Sigmoid colon (tissue), 6 donors: ENCODE measurements at regions not wholly inside any gene's neighbourhood (a gene's known extent, or its start where the extent isn't known, plus 50 kb on each side); places are given as distances from the start of the nearest gene placed in this dataset.

Source experiments
- DNase-seq: peaks from one replicate; pipeline ENCODE4 v3.0.0-alpha.2; 2019
- H3K27ac ChIP-seq, 4 donors: fragments of 200-600 bp; sonication (generic); one replicate each; pipeline ENCODE4 v1.5.1; 2016 to 2019; ENCODE audit warnings: mild to moderate bottlenecking in 1 of 4
- H3K27me3 ChIP-seq, 3 donors: fragments of 200-600 bp; sonication (generic); one replicate each; pipeline ENCODE4 v1.5.1; 2019; ENCODE audit warnings: mild to moderate bottlenecking in 1 of 3
- H3K36me3 ChIP-seq, 4 donors: fragments of 200-600 bp; sonication (generic); one replicate each; pipeline ENCODE4 v1.5.1; 2016 to 2019
- H3K4me1 ChIP-seq, 4 donors: fragments of 200-600 bp; sonication (generic); one replicate each; pipeline ENCODE4 v1.5.1; 2017 to 2019
- H3K4me3 ChIP-seq, 4 donors: fragments of 200-600 bp; sonication (generic); one replicate each; pipeline ENCODE4 v1.5.1; 2017 to 2019; ENCODE audit warnings: mild to moderate bottlenecking in 2 of 4, moderate library complexity in 1 of 4
- H3K9me3 ChIP-seq, 4 donors: fragments of 200-600 bp in 3 of 4; sonication (generic) in 3 of 4; one replicate each; pipeline versions ENCODE4 v1.5.1 to v1.6.1; 2013 to 2019
- EP300 ChIP-seq, 4 donors: sonication (generic); formaldehyde crosslinking; IDR thresholded peaks; one replicate each; pipeline ENCODE4 v1.6.1; 2017; ENCODE audit warnings: antibody characterized with exemption in 4 of 4
- POLR2A ChIP-seq, 2 donors: fragments of 450-650 bp; IDR thresholded peaks; one replicate each; pipeline ENCODE4 v1.6.1; 2016; ENCODE audit warnings: antibody characterized with exemption in 2 of 2, mild to moderate bottlenecking in 2 of 2, moderate library complexity in 2 of 2
- POLR2AphosphoS5 ChIP-seq, 4 donors: sonication (generic); formaldehyde crosslinking; IDR thresholded peaks; one replicate each; pipeline ENCODE4 v1.6.1; 2017; ENCODE audit warnings: antibody characterized with exemption in 4 of 4
- WGBS, 2 donors: extraction: QIAGEN DNeasy Blood & Tissue Kit; methylation state at CpG; one replicate each; pipeline ENCODE4 v1.1.7; 2013; 5-methylcytosine and 5-hydroxymethylcytosine counted together
- intact Hi-C: fragments of 100-400 bp; cut with DNase I; formaldehyde crosslinking; loops from one replicate; pipeline ENCODE4 v1.15.1; 2023
- TF ChIP-seq, protein P1 (sequence below), 4 experiments: fragments of 450-650 bp in 3 of 4; fragments of 200-600 bp in 1 of 4; IDR thresholded peaks; one replicate each; pipeline ENCODE4 v1.5.1; 2016 to 2019; ENCODE audit warnings: antibody characterized with exemption in 4 of 4, mild to moderate bottlenecking in 3 of 4, moderate library complexity in 2 of 4
- donor health status: healthy with polysubstance abuse.
- donor health status: healthy.

DNA sequence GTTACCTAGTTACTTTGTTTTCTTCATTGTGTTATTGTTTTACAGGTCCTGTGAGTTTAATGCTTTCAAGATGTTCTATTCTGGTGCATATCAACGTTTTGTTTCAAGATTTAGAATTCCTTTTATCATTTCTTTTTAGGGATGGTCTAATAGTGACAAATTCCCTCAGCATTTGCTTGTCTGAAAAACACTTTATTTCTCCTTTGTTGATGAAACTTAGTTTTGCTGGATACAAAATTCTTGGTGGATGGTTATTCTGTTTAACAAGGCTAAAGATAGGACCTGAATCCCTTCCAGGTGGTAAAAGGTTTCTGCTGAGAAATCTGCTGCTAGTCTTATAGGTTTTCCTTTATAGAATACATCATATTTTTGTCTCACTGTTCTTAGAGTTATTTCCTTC is 102.3 kb downstream of the RND3 start:
- intact Hi-C loops = no loop called here
- Histone ChIP-seq H3K27me3 (no peaks in the 10 kb centered on the region), H3K4me1 (no peaks in the 10 kb centered on the region), H3K4me3 (no peak overlapping the region), H3K27ac (no peak overlapping the region), H3K36me3 (no peaks in the 10 kb centered on the region), H3K9me3 (peaks cover 0 to 5% (median 2%) of the 10 kb centered on the region in 4 donors)
- no peak for TF ChIP-seq EP300 (IDR thresholded peaks at IDR 0.05)
- no peak for TF ChIP-seq POLR2A (IDR thresholded peaks at IDR 0.05)
- TF ChIP-seq POLR2AphosphoS5 (IDR thresholded peaks at IDR 0.05) = no peak
- TF ChIP-seq, protein P1, sequence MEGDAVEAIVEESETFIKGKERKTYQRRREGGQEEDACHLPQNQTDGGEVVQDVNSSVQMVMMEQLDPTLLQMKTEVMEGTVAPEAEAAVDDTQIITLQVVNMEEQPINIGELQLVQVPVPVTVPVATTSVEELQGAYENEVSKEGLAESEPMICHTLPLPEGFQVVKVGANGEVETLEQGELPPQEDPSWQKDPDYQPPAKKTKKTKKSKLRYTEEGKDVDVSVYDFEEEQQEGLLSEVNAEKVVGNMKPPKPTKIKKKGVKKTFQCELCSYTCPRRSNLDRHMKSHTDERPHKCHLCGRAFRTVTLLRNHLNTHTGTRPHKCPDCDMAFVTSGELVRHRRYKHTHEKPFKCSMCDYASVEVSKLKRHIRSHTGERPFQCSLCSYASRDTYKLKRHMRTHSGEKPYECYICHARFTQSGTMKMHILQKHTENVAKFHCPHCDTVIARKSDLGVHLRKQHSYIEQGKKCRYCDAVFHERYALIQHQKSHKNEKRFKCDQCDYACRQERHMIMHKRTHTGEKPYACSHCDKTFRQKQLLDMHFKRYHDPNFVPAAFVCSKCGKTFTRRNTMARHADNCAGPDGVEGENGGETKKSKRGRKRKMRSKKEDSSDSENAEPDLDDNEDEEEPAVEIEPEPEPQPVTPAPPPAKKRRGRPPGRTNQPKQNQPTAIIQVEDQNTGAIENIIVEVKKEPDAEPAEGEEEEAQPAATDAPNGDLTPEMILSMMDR (IDR thresholded peaks at IDR 0.05) = no peak
- DNase-seq = no peak
- WGBS, 2 donors = 61 to 67% methylated on average over 1 of the region's 1 CpG

DNA sequence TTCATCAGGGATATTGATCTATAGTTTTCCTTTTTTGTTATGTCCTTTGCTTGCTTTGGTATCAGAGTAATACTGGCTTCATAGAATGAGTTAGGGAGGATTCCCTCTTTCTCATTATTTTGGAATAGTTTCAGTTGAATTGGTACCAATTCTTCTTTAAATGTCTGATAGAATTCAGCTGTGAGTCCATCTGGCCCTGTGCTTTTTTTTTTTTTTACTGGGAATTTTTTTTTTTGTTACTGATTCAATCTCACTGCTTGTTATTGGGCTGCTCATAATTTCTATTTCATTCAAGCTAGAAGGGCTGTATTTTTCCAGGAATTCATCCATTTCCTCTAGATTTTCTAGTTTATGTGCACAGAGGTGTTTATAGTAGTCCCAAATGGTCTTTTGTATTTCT is 103.9 kb downstream of the RND3 start:
- Histone ChIP-seq H3K36me3 (no peaks in the 10 kb centered on the region), H3K4me1 (no peaks in the 10 kb centered on the region), H3K9me3 (peaks cover 0 to 5% (median 2%) of the 10 kb centered on the region in 4 donors), H3K27ac (no peak overlapping the region), H3K27me3 (no peaks in the 10 kb centered on the region), H3K4me3 (no peak overlapping the region)
- TF ChIP-seq EP300 (IDR thresholded peaks at IDR 0.05) (no peak), POLR2AphosphoS5 (IDR thresholded peaks at IDR 0.05) (no peak), POLR2A (IDR thresholded peaks at IDR 0.05) (no peak)
- TF ChIP-seq, protein P1 (IDR thresholded peaks at IDR 0.05) = no peak
- no peak for DNase-seq
- intact Hi-C loops = no loop called here

DNA sequence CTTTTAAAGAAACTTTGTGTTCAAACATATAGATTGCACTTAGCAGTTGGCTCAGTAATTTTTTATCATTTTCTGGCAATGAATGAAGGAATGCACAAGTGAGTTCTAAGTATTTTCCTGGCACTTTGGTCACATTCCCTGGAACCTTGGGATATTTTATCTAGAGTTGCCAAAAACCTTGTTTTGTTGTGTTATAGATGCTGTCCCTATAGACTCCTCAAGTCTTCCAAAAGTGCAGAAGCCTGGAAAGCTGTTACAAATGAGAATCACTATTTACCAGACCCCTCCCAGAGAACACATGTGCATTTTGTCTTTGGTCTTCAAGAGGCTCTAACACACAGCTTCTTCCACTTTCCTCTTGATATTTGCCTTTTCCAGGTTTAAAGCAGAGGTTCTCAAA is 108.3 kb downstream of the RND3 start:
- intact Hi-C loops = no loop called here
- Histone ChIP-seq H3K27ac (no peak overlapping the region), H3K27me3 (no peaks in the 10 kb centered on the region), H3K36me3 (no peaks in the 10 kb centered on the region), H3K9me3 (no peaks in the 10 kb centered on the region), H3K4me3 (no peak overlapping the region), H3K4me1 (no peaks in the 10 kb centered on the region)
- DNase-seq = no peak
- TF ChIP-seq POLR2AphosphoS5 (IDR thresholded peaks at IDR 0.05) = no peak
- TF ChIP-seq POLR2A (IDR thresholded peaks at IDR 0.05) = no peak
- TF ChIP-seq, protein P1 (IDR thresholded peaks at IDR 0.05) = no peak
- TF ChIP-seq EP300 (IDR thresholded peaks at IDR 0.05) = no peak

DNA sequence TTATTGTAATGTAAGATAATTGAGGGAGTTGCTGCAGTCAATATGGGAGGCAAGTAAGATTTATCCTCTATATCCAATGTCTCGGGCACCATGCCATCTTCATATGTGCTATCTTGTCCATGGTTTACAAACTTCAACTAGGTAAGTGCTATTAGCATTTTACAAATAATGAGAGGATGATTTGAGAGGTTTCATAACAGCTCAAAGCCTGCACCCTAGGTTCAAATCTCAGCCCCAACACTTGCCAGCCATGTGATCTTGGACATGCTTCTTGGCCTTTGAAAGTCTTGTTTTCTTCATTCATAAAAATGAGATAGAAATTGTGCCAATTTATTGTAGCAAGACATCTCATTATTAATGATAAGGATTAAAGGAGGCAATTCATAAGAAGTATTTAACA is 108.8 kb downstream of the RND3 start:
- H3K9me3 ChIP-seq = no peaks in the 10 kb centered on the region
- 95 to 97% methylated on average over 1 of the region's 1 CpG for WGBS, 2 donors
- H3K36me3 ChIP-seq = no peaks in the 10 kb centered on the region
- intact Hi-C loops = no loop called here
- no peak for DNase-seq
- no peaks in the 10 kb centered on the region for H3K27me3 ChIP-seq
- H3K4me1 ChIP-seq = no peaks in the 10 kb centered on the region
- TF ChIP-seq, protein P1 (IDR thresholded peaks at IDR 0.05) = no peak
- TF ChIP-seq POLR2A (IDR thresholded peaks at IDR 0.05) = no peak
- TF ChIP-seq EP300 (IDR thresholded peaks at IDR 0.05) = no peak
- TF ChIP-seq POLR2AphosphoS5 (IDR thresholded peaks at IDR 0.05) = no peak
- H3K27ac ChIP-seq = no peak overlapping the region
- no peak overlapping the region for H3K4me3 ChIP-seq

DNA sequence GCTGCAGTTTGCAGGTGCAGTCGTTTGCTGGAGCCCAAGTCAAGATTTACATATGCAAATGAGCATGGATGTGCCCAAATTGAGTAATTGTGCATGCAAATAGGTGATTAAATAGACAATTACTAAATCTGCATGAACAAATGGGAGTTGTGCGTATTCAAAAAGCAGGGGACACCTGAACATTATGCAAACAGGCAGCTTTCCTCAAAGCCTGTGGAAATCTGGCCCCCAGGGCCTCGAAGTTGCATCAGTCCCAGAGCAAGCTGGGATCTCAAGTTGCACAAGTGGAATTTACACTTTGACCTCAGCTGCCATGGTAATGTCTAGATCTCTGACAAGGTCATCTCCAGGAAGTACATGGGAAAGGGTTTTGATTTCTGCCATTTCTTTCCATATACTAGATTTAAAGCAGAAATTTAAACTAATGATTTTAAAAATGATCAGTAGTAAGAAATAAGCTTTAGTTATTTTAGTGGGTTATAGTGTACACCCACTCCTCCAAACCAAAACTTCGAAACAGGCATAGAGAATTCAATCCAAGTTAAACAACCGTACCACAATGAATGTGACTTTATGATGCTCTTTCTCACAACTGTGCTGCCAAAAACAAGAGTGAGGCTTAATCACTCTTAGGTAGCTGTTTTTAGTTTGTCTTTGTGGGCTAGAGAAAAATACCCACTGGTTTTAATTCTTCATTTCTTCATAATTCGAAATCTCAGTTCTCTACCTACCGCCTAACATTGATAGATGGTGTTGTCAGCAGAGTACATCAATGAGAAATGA is 110.7 kb downstream of the RND3 start:
- H3K4me1 ChIP-seq = no peaks in the 10 kb centered on the region
- TF ChIP-seq, protein P1 (IDR thresholded peaks at IDR 0.05) = no peak
- no peaks in the 10 kb centered on the region for H3K27me3 ChIP-seq
- H3K4me3 ChIP-seq = no peak overlapping the region
- H3K9me3 ChIP-seq = no peaks in the 10 kb centered on the region
- WGBS, 2 donors = 80 to 81% methylated on average over 7 of the region's 7 CpGs
- no peak overlapping the region for H3K27ac ChIP-seq
- no peak for DNase-seq
- no peaks in the 10 kb centered on the region for H3K36me3 ChIP-seq
- intact Hi-C loops = no loop called here
